GM13977 (cell line): ENCODE measurements at regions not wholly inside any gene's neighbourhood (a gene's known extent, or its start where the extent isn't known, plus 50 kb on each side); places are given as distances from the start of the nearest gene placed in this dataset.

Experiments
- DNase-seq: peaks from one replicate; pipeline ENCODE4 v3.0.0; 2012; ENCODE audit warnings: low spot score
- CTCF ChIP-seq: IDR thresholded peaks from 2 replicates; pipeline ENCODE4 v1.5.1; 2012; ENCODE audit warnings: mild to moderate bottlenecking, control low read depth; ENCODE audit not compliant: insufficient read depth; ENCODE audit errors: extremely low read depth, missing control alignments
- in situ Hi-C: fragments of 300-500 bp; cut with MboI; formaldehyde crosslinking; loops from one replicate; pipeline ENCODE4 v1.12.0; 2022; ENCODE audit warnings: low sequenced_read_pairs, low pct_unique_long_range_greater_than_20kb, mixed read lengths, inconsistent platforms; ENCODE audit not compliant: unreplicated experiment

GRCh38 chr4:177204126-177204525, 105.5 kb upstream of the NEIL3 start:
- no peak for DNase-seq
- TF ChIP-seq CTCF = no peak
- in situ Hi-C loops = no loop called here

- in situ Hi-C loops = no loop called here
Observed at GRCh38 chr4:177214935-177215334, 94.7 kb upstream of the NEIL3 start.

GRCh38 chr4:177220376-177220775, 89.3 kb upstream of the NEIL3 start:
- DNase-seq = no peak
- no peak for TF ChIP-seq CTCF
- in situ Hi-C loops = no loop called here

More at GRCh38 chr4:177214935-177215334, 94.7 kb upstream of the NEIL3 start:
- DNase-seq = no peak
- TF ChIP-seq CTCF = no peak

GRCh38 chr4:177222781-177223180, 86.9 kb upstream of the NEIL3 start:
- no peak for TF ChIP-seq CTCF
- no peak for DNase-seq
- in situ Hi-C loops = no loop called here

GRCh38 chr4:177225605-177226004, 84.1 kb upstream of the NEIL3 start:
- TF ChIP-seq CTCF = no peak
- in situ Hi-C loops = no loop called here
- DNase-seq = no peak

GRCh38 chr4:177227636-177228035, 82.0 kb upstream of the NEIL3 start:
- in situ Hi-C loops = no loop called here
- no peak for DNase-seq
- no peak for TF ChIP-seq CTCF

- no peak for DNase-seq
- TF ChIP-seq CTCF = no peak
- in situ Hi-C loops = no loop called here
Observed at GRCh38 chr4:177228599-177228998, 81.1 kb upstream of the NEIL3 start.
